Activated CD8-positive, alpha-beta memory T cell treated with anti-CD3 and anti-CD28 coated beads, Interleukin-2, amount 50 U/mL, for 24 hours (primary cell): ENCODE measurements at regions not wholly inside any gene's neighbourhood (a gene's known extent, or its start where the extent isn't known, plus 50 kb on each side); places are given as distances from the start of the nearest gene placed in this dataset.
"Not testable (repeated sequence)": the region's sequence is repeated elsewhere in the genome, so short reads cannot be mapped to it uniquely, and the experiment has no call there.

Experiments
- DNase-seq: peaks from one replicate; pipeline ENCODE4 v3.0.0-alpha.2; 2020; ENCODE audit errors: extremely low read depth

DNA sequence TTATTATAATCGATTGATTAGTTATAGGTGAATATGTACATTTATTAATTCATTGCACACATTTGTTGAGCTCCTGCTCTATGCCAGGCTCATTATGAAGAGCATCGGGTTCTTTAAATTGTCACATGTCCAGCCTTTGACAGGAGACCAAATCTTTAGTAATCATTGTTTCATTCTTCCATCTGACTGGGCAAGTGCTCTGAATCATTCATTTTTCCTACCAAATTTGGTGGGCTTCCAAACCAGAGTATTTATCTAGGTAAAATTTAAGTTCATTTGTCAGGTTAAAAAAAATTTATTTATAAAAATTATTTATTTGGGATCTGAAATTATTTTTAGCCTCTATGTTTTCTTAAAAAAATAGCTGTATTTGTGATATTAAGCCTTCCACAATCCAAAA, 404.9 kb upstream of the MMS22L start:
- no peak for DNase-seq

DNA sequence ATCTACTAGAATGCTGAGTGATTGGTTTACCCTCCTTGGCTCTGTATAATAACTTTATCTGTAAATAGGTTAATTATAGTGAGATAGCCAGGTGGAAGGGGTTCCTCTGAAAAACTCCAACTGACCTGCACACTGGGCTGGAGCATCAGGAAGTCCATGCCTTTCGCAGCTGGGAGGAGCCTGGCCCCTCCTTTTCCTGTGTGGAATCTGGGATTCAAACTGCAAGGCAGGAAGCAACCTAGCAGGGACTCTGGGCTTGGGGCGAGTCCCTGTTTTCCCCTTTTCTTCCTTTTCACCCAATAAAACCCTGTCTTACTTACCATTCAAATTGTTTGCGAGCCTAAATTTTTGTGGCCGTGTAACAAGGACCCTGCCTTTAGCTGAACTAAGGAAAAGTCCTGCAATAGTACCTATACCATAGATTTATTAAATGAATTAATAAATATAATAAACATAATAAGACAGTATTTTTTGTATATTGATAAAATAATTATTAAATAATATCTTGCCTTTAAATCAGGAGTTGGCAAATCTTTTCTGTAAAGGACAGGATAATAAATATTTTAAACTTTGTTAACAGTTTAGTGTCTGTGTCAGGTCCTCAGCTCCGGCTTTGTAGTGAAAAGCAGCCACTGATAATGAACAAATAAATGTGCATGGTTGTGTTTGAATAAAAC, 406.2 kb upstream of the MMS22L start:
- DNase-seq: no peak

DNA sequence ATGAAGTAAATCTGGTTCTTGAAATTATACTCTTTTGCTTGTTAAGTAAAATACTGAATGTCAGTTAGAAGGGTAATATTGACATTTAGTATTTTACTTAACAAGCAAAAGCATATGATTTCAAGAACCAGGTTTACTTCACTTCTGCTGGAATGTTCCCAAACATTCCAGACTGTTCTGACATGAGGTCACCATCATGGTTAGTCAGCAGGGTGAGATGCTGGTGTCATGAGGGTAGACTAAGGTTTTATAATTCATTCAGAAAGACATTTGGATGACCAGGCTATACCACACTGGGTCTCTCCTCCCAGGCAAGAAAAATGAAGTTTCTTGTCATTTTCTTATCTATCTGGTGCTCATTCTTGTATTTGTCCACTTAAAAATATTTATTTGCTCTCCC, 414.4 kb upstream of the MMS22L start:
- no peak for DNase-seq

- DNase-seq: no peak
These were observed 418.8 kb upstream of the MMS22L start for GRCh38 chr6:97701801-97702200.

DNA sequence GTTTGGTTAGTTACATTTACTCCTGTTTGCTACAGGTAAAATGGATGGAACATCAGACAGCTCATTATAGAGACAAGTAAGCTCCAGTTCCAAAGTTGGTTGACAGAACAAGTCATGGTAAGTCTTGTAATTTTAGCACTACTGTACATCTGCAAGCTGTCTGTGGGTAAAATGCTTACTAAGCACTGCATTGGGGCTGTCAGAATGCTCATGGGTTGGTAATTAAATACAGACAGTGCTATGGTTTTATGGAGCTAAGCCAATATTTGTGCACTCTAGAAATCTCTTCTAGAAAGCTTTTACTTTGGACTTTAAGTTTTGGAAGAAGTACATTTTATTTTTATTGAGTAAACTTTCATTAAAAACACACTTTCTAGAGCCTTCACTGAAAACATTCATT, 419.2 kb upstream of the MMS22L start:
- no peak for DNase-seq

GRCh38 chr6:97703661-97704060, 420.6 kb upstream of the MMS22L start:
- DNase-seq: no peak

DNA sequence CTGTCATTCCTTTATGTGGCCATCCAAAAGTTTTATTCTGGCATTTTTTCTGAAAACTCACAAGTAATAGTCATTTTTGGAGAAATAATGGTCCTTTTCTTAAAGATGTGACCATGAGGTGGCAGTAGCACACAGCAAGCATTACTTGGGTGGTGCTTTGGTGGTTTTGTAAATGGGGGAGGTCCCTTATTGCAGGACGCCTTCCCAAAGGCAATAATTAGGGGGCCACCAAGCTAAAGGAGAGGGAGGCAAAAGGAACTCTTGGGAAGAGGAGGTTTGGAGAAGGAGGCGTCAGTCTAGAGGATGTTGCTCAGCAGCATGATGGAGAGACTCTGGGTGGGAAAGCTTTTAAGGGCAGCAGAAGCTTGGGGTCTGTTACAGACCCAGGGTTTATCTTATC, 422.6 kb upstream of the MMS22L start:
- DNase-seq: no peak

GRCh38 chr6:97712751-97713150, 429.7 kb upstream of the MMS22L start:
- no peak for DNase-seq

GRCh38 chr6:97714772-97715171, 431.8 kb upstream of the MMS22L start:
- no peak for DNase-seq

- DNase-seq: no peak
These were observed 434.1 kb upstream of the MMS22L start for GRCh38 chr6:97717086-97717485.

- DNase-seq: no peak
These were observed 443.4 kb upstream of the MMS22L start for GRCh38 chr6:97726378-97726777.

- DNase-seq: no peak
These were observed 449.0 kb upstream of the MMS22L start for GRCh38 chr6:97732045-97732444.

GRCh38 chr6:97757575-97757974, 474.6 kb upstream of the MMS22L start:
- DNase-seq: no peak

DNA sequence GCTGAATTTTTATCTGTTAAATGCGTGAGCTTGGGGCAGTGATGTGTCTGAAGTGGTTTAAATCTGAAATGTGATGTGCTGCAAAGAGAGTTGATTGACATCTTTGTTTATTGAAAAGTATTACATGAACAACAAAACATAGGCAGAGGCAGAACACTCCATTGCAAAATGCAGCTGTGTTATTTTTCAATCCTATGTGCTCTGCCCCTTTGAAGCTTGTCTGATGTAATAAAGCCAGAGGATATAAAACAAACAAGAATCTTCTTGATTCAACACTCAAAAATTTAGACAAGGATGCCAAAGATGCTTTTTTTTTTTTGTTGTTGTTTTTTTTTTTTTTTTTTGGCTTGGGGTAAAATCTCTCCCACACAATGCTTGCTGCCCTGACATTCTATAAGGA, 482.4 kb upstream of the MMS22L start:
- DNase-seq: no peak

- no peak for DNase-seq
These were observed 488.4 kb upstream of the MMS22L start for GRCh38 chr6:97771372-97771771.

GRCh38 chr6:97775012-97775411, 492.0 kb upstream of the MMS22L start:
- no peak for DNase-seq

DNA sequence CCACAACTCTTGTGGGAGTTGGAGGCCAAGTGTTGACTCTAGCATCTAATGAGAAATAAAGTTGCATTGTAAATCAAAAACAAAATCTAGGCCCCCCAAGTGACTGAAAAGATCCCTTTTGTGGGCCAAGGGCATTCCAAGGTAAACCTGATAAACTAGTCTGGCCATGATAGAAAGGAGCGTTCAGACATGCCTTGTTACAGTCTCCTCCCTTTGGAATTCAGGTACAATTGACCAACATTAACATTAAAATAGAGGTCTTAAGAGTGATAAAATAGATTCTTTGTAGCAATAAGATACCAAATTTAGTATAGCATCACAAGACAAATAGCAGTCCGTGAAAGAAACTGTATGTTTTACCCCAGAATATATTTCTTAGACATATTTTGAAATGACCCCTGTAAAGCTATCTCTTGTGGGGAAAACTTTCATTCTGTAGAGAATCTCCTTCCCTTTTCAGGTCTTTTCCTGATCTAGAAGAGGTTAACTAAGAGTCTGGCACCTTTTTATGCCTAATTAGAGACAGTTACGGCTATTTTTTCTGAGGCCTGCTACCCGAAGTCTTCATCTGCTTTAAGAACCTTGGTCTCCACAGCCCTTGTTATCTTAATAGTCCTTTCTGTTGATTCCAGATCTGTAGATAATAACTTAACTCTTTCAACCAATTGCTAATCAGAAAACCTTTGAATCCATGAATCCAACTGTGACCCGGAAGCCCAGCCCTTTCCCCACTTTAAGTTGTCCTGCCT, 495.4 kb upstream of the MMS22L start:
- DNase-seq: no peak

- not testable (repeated sequence) for DNase-seq
These were observed 496.2 kb upstream of the MMS22L start for GRCh38 chr6:97779039-97779766.

- DNase-seq: no peak
These were observed 508.0 kb upstream of the MMS22L start for GRCh38 chr6:97790926-97791590.

- no peak for DNase-seq
These were observed 522.6 kb upstream of the MMS22L start for GRCh38 chr6:97805596-97805995.

DNA sequence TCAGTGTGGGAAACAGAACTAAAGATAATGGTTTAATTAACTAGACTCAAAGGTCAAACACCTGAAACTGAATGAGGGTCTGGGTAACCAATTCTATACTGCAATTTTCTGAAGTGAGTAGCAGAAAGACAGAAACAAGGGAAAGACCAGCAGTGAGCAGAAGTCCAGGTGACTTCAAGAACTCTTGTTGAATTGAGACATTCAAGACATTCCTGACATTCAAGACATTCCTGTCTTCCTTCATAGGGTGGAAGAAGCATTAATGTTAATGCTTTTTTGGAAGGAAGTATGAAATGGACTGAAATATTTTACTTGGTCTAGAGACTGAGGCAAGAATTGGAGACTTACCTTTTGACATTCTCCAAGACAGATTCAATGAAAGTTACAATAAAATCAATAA, 529.9 kb upstream of the MMS22L start:
- DNase-seq: no peak

- DNase-seq: no peak
These were observed 531.0 kb upstream of the MMS22L start for GRCh38 chr6:97813889-97814567.
